Right lobe of liver (tissue), 6 donors: ENCODE measurements at regions not wholly inside any gene's neighbourhood (a gene's known extent, or its start where the extent isn't known, plus 50 kb on each side); places are given as distances from the start of the nearest gene placed in this dataset.

ENCODE experiments used
- ATAC-seq, 4 donors: fragments of 200-7000 bp; cut with Tn5 transposase; one replicate each; pipeline ENCODE4 v1.9.1; 2020; ENCODE audit warnings: mild to moderate bottlenecking in 4 of 4, moderate library complexity in 4 of 4
- DNase-seq, 3 donors: peaks; one replicate each; pipeline ENCODE4 v3.0.0-alpha.2; 2020
- H3K27ac ChIP-seq, 3 donors: fragments of 200-600 bp; one replicate each; pipeline ENCODE4 v1.8.0; 2022
- H3K27me3 ChIP-seq, 2 donors: fragments of 200-600 bp; one replicate each; pipeline ENCODE4 v1.8.0; 2022
- H3K36me3 ChIP-seq, 4 donors: fragments of 200-600 bp; sonication (generic) in 1 of 4; one replicate each; pipeline versions ENCODE4 v1.5.1 to v1.8.0; 2017 to 2022; ENCODE audit warnings: control low read depth in 1 of 4
- H3K4me1 ChIP-seq, 4 donors: fragments of 200-600 bp; sonication (generic) in 1 of 4; one replicate each; pipeline versions ENCODE4 v1.5.1 to v1.8.0; 2017 to 2022; ENCODE audit warnings: control low read depth in 1 of 4
- H3K4me3 ChIP-seq, 3 donors: fragments of 200-600 bp; one replicate each; pipeline ENCODE4 v1.8.0; 2022
- H3K9me3 ChIP-seq, 4 donors: fragments of 200-600 bp; sonication (generic) in 1 of 4; one replicate each; pipeline versions ENCODE4 v1.5.1 to v1.8.0; 2017 to 2022; ENCODE audit warnings: control low read depth in 1 of 4
- POLR2A ChIP-seq: fragments of 450-650 bp; IDR thresholded peaks from one replicate; pipeline ENCODE4 v1.6.1; 2017; ENCODE audit warnings: antibody characterized with exemption, mild to moderate bottlenecking
- WGBS: methylation state at CpG from one replicate; pipeline ENCODE4 v1.1.6; 2018; ENCODE audit warnings: low coverage, low lambda C conversion rate; ENCODE audit not compliant: insufficient coverage; ENCODE audit errors: missing lambda C conversion rate; 5-methylcytosine and 5-hydroxymethylcytosine counted together
- intact Hi-C, 2 donors: fragments of 100-400 bp; cut with DNase I; formaldehyde crosslinking; loops; one replicate each; pipeline versions ENCODE4 v1.11.2 to v1.14.1; 2022
- TF ChIP-seq, protein P1 (sequence below), 4 donors: fragments of 200-600 bp in 3 of 4; fragments of 450-650 bp in 1 of 4; IDR thresholded peaks; one replicate each; pipeline versions ENCODE4 v1.5.1 to v1.8.0; 2016 to 2022; ENCODE audit warnings: antibody characterized with exemption in 4 of 4, mild to moderate bottlenecking in 2 of 4
- donor health status: DM: no; HTN: yes; CAD: no.
- donor health status: DM: no; HTN: no; CAD: no.
- donor health status: DM: no; HTN: no; CAD: no.
- donor health status: DM: no; HTN: yes; CAD: no.
- donor health status: DM: no; HTN: yes; CAD: no.

DNA sequence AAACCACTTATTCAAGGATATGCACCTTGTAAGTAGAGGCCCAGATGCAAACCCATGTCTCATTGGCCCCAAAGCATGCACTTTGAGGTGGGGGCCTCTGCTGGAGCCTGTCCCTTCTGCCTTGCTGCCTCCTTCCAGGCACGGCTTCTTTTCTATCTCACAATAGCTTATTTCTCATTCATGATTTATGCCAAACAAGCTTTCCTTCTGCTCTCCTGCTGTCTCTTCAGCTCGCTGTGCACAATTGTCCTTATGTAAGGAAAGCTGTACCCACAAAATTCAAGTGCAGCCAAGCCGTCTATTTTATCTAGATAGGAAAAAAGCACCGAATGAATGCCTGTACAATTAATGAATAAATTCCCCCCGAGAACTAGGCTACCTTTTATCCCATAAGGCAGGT, 124.8 kb upstream of the PACRGL start:
- H3K36me3 ChIP-seq: no peaks in the 10 kb centered on the region
- H3K4me3 ChIP-seq: no peak overlapping the region
- no peaks in the 10 kb centered on the region for H3K27me3 ChIP-seq
- DNase-seq (no peak), ATAC-seq (no peak)
- peaks cover 0 to 2% (median 0%) of the 10 kb centered on the region in 4 donors for H3K9me3 ChIP-seq
- no peak for TF ChIP-seq POLR2A
- TF ChIP-seq, protein P1, sequence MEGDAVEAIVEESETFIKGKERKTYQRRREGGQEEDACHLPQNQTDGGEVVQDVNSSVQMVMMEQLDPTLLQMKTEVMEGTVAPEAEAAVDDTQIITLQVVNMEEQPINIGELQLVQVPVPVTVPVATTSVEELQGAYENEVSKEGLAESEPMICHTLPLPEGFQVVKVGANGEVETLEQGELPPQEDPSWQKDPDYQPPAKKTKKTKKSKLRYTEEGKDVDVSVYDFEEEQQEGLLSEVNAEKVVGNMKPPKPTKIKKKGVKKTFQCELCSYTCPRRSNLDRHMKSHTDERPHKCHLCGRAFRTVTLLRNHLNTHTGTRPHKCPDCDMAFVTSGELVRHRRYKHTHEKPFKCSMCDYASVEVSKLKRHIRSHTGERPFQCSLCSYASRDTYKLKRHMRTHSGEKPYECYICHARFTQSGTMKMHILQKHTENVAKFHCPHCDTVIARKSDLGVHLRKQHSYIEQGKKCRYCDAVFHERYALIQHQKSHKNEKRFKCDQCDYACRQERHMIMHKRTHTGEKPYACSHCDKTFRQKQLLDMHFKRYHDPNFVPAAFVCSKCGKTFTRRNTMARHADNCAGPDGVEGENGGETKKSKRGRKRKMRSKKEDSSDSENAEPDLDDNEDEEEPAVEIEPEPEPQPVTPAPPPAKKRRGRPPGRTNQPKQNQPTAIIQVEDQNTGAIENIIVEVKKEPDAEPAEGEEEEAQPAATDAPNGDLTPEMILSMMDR (IDR thresholded peaks at IDR 0.05): no peak
- H3K27ac ChIP-seq: no peak overlapping the region
- H3K4me1 ChIP-seq: no peaks in the 10 kb centered on the region
- intact Hi-C loops: no loop called here
- 68% methylated on average over 5 of the region's 5 CpGs for WGBS

DNA sequence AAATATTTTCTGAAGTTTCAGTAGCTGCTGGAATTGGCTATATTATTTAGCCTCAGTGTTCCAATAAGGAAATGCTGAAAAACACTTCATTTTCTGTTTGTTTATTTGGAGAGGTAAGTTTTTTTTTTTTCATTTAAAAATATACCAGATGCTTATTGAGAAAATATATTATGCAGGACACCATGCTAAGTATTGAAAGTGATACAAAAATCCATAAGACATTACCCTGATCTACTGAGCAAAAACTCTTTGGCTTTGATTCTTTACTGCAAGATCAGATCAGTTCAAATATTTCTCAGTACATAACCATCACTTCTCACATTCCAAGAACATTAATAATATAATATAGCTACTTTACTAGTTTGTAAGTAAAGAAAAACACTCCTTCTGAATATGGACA, 123.4 kb upstream of the PACRGL start:
- Histone ChIP-seq H3K36me3 (no peaks in the 10 kb centered on the region), H3K4me1 (no peaks in the 10 kb centered on the region), H3K9me3 (peaks cover 0 to 2% (median 0%) of the 10 kb centered on the region in 4 donors), H3K27ac (no peak overlapping the region), H3K27me3 (no peaks in the 10 kb centered on the region), H3K4me3 (no peak overlapping the region)
- no peak for TF ChIP-seq POLR2A
- TF ChIP-seq, protein P1 (IDR thresholded peaks at IDR 0.05): no peak
- intact Hi-C loops: no loop called here
- DNase-seq (no peak), ATAC-seq (no peak)

DNA sequence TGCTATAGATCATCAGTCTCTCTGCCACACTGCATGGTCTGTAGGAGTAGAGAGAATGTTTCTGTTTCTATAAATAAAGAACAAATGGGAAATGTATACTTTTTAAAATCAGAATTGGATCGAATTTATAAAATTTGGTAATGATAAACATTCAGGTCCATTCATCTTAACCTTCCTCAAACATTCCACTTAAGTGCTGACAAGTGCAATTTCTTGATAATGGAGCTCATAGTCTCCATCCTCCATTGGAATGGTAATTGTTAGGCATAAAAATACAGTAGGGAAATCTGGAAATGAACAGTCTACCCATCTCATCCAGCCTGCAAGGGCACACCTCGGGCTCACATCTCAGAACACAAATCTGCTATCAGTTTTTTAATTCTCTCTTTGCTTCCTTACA, 122.6 kb upstream of the PACRGL start:
- DNase-seq (no peak), ATAC-seq (no peak)
- H3K4me3 ChIP-seq: no peak overlapping the region
- intact Hi-C loops: no loop called here
- H3K4me1 ChIP-seq: no peaks in the 10 kb centered on the region
- no peaks in the 10 kb centered on the region for H3K27me3 ChIP-seq
- H3K27ac ChIP-seq: no peak overlapping the region
- H3K9me3 ChIP-seq: peaks cover 0 to 2% (median 0%) of the 10 kb centered on the region in 4 donors
- H3K36me3 ChIP-seq: no peaks in the 10 kb centered on the region
- no peak for TF ChIP-seq POLR2A
- TF ChIP-seq, protein P1 (IDR thresholded peaks at IDR 0.05): no peak
- WGBS: 45% methylated on average over 2 of the region's 2 CpGs

DNA sequence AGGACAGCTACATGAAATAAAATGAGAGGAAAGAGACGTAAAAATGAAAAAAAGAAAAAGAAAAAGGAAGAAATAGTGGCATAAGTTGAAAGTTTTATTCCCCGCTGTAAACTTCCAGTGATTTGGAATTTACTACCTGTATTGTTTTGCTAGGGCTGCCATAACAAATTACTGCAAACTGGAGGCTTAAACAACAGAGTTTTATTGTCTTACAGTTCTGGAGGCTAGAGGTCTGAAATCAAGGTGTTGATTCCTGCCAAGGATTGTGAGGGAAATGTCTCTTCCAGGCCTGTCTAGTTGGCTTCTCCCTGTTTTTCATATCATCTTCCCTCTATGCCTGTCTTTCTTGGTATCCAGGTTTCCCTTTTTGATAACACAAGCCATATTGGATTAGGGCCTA, 119.4 kb upstream of the PACRGL start:
- WGBS: 76% methylated on average over 2 of the region's 2 CpGs
- ATAC-seq: no peak
- intact Hi-C loops: no loop called here
- Histone ChIP-seq H3K27me3 (no peaks in the 10 kb centered on the region), H3K36me3 (no peaks in the 10 kb centered on the region), H3K4me1 (no peaks in the 10 kb centered on the region), H3K4me3 (no peak overlapping the region), H3K9me3 (peaks cover 0 to 2% (median 0%) of the 10 kb centered on the region in 4 donors), H3K27ac (no peak overlapping the region)
- no peak for DNase-seq
- TF ChIP-seq, protein P1 (IDR thresholded peaks at IDR 0.05): no peak
- TF ChIP-seq POLR2A: no peak

DNA sequence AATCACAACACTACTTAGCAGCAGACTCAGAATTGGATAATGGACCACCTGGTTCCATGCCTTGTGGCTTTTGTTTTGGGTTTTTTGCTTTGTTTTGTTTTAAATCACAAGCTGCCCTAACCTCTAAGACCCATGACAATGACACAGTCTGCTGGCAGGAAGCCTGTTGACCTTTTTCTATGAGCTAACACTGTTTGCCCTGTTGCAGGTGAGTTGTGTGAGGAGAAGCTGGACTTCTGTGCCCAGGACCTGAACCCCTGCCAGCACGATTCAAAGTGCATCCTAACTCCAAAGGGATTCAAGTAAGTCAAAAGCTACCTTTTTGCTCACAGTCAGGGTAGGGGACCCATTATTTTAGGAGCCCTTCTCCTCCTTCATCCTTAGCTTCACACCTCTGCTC, 110.8 kb upstream of the PACRGL start:
- WGBS: 50% methylated on average over 1 of the region's 1 CpG
- DNase-seq (peak; percentile 87 to 95 (median 92)), ATAC-seq (peak; percentile 98 to 100 (median 98))

More for the DNA sequence above, 110.8 kb upstream of the PACRGL start:
- Histone ChIP-seq H3K4me3 (no peak overlapping the region), H3K36me3 (no peaks in the 10 kb centered on the region), H3K27ac (peak overlapping the region; percentile 29 to 52 (median 51)), H3K9me3 (no peaks in the 10 kb centered on the region), H3K4me1 (no peaks in the 10 kb centered on the region), H3K27me3 (no peaks in the 10 kb centered on the region)
- TF ChIP-seq, protein P1 (IDR thresholded peaks at IDR 0.05): no peak
- no peak for TF ChIP-seq POLR2A
- intact Hi-C loops: no loop called here
